Loucy (cell line): ENCODE measurements at regions not wholly inside any gene's neighbourhood (a gene's known extent, or its start where the extent isn't known, plus 50 kb on each side); places are given as distances from the start of the nearest gene placed in this dataset.

ENCODE experiments used
- H2AFZ ChIP-seq: fragments of 200-600 bp; sonication (generic); 2 replicates; pipeline ENCODE4 v1.6.0; 2016; ENCODE audit warnings: antibody characterized with exemption, mild to moderate bottlenecking, low read length, moderate library complexity
- H3F3A ChIP-seq: fragments of 200-600 bp; 2 replicates; pipeline ENCODE4 v1.6.0; 2016; ENCODE audit warnings: antibody characterized with exemption, low read depth, mild to moderate bottlenecking
- H3K27me3 ChIP-seq: fragments of 200-600 bp; sonication (generic); 2 replicates; pipeline ENCODE4 v1.6.1; 2014; ENCODE audit warnings: low read length, mild to moderate bottlenecking; ENCODE audit not compliant: insufficient read depth, poor library complexity, severe bottlenecking
- H3K36me3 ChIP-seq: fragments of 200-600 bp; sonication (generic); 2 replicates; pipeline ENCODE4 v1.6.1; 2016; ENCODE audit warnings: low read length; ENCODE audit not compliant: insufficient read depth
- H3K4me1 ChIP-seq: fragments of 200-600 bp; sonication (generic); 2 replicates; pipeline ENCODE4 v1.5.1; 2014; ENCODE audit warnings: low read length, mild to moderate bottlenecking; ENCODE audit not compliant: insufficient read depth, poor library complexity, severe bottlenecking
- H3K4me2 ChIP-seq: fragments of 200-600 bp; sonication (generic); 2 replicates; pipeline ENCODE4 v1.6.0; 2014; ENCODE audit warnings: antibody characterized with exemption, low read length, low read depth, mild to moderate bottlenecking; ENCODE audit not compliant: poor library complexity, severe bottlenecking
- H3K4me3 ChIP-seq: fragments of 200-600 bp; sonication (generic); 2 replicates; pipeline ENCODE4 v1.5.1; 2014; ENCODE audit warnings: low read length, mild to moderate bottlenecking, mixed read lengths; ENCODE audit not compliant: poor library complexity, severe bottlenecking
- H3K79me2 ChIP-seq: fragments of 200-600 bp; sonication (generic); 2 replicates; pipeline ENCODE4 v1.6.1; 2014; ENCODE audit warnings: low read length; ENCODE audit not compliant: insufficient read depth
- H3K9ac ChIP-seq: fragments of 200-600 bp; sonication (generic); 2 replicates; pipeline ENCODE4 v1.6.0; 2014; ENCODE audit warnings: mild to moderate bottlenecking, low read depth, low read length, moderate library complexity; ENCODE audit not compliant: poor library complexity, severe bottlenecking
- H3K9me2 ChIP-seq: fragments of 200-600 bp; sonication (generic); replicated peaks from 2 replicates; pipeline ENCODE4 v1.6.1; 2016; ENCODE audit warnings: low read depth, low read length, mixed read lengths
- H3K9me3 ChIP-seq: fragments of 200-600 bp; sonication (generic); 2 replicates; pipeline ENCODE4 v1.6.1; 2014; ENCODE audit warnings: mild to moderate bottlenecking, antibody characterized with exemption, low read length, low read depth; ENCODE audit not compliant: insufficient read depth
- H4K20me1 ChIP-seq: fragments of 200-600 bp; sonication (generic); 2 replicates; pipeline ENCODE4 v1.6.0; 2014; ENCODE audit warnings: antibody characterized with exemption, low read length, mild to moderate bottlenecking; ENCODE audit not compliant: insufficient read depth, poor library complexity, severe bottlenecking
- EZH2phosphoT487 ChIP-seq: fragments of 200-600 bp; IDR thresholded peaks from 2 replicates; pipeline ENCODE4 v1.6.1; 2018; ENCODE audit warnings: antibody characterized with exemption, mild to moderate bottlenecking, moderate library complexity, borderline replicate concordance
- TF ChIP-seq, protein P1 (sequence below): fragments of 200-600 bp; sonication (generic); conservative IDR thresholded peaks from 2 replicates; pipeline ENCODE4 v1.5.1; 2014; ENCODE audit warnings: mild to moderate bottlenecking, antibody characterized with exemption, low read length

GRCh38 chr7:155167706-155168365, 97.7 kb downstream of the HTR5A start:
- TF ChIP-seq, protein P1, sequence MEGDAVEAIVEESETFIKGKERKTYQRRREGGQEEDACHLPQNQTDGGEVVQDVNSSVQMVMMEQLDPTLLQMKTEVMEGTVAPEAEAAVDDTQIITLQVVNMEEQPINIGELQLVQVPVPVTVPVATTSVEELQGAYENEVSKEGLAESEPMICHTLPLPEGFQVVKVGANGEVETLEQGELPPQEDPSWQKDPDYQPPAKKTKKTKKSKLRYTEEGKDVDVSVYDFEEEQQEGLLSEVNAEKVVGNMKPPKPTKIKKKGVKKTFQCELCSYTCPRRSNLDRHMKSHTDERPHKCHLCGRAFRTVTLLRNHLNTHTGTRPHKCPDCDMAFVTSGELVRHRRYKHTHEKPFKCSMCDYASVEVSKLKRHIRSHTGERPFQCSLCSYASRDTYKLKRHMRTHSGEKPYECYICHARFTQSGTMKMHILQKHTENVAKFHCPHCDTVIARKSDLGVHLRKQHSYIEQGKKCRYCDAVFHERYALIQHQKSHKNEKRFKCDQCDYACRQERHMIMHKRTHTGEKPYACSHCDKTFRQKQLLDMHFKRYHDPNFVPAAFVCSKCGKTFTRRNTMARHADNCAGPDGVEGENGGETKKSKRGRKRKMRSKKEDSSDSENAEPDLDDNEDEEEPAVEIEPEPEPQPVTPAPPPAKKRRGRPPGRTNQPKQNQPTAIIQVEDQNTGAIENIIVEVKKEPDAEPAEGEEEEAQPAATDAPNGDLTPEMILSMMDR: no peak
- TF ChIP-seq EZH2phosphoT487: no peak
- H3K4me2 ChIP-seq: no peak overlapping the region
- no peak overlapping the region for H2AFZ ChIP-seq

DNA sequence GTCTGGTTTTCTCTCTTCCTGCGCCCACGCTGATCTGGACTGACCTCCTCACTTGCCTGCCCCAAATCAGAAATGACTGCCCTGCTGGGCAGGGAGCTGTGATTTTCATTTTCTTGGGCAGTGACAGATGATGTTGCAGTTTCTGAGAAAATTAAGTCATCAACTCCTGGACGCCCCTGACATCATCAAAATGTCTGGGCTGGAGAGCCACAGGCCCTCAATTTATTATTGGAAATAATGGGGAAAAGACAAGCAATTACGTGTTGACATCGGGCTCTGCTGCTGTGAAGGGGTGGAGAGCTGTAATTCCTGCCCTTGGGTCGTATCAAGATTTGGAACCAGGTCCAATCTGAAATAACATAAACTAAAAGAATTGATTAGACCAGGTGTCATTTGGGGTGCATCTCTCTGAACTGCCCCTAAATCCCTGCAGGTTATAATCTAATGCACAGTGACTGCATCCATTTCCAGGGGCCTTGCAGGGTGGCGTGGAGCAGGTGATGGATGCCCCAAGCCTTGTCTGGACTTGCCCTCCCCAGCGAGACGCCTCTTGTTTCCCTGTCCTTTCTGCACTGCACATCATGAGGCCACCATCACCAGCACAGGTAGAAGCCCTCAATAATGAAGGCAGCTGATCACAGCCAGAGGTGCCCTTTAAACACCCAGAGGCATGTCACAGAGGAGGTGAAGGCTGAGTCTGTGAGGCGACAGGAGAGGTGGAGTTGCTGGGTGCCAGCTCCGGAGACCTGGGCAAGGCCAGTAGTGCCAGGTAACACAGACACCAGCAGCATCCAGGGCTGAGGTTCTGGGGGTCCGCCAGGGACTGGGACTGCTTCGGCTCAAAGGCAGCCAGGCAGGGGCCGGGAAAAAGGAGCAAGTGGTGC, 98.7 kb downstream of the HTR5A start:
- Histone ChIP-seq H3F3A (no peaks in the 10 kb centered on the region), H4K20me1 (no peaks in the 10 kb centered on the region), H3K4me2 (no peak overlapping the region), H2AFZ (no peak overlapping the region), H3K4me3 (no peak overlapping the region), H3K27me3 (no peaks in the 10 kb centered on the region), H3K9me2 (no peaks in the 10 kb centered on the region), H3K4me1 (no peaks in the 10 kb centered on the region), H3K36me3 (no peaks in the 10 kb centered on the region), H3K9me3 (no peaks in the 10 kb centered on the region), H3K79me2 (no peaks in the 10 kb centered on the region), H3K9ac (no peak overlapping the region)
- TF ChIP-seq EZH2phosphoT487: no peak
- TF ChIP-seq, protein P1: no peak

More at GRCh38 chr7:155167706-155168365, 97.7 kb downstream of the HTR5A start:
- H3K4me1 ChIP-seq: no peaks in the 10 kb centered on the region
- H3K79me2 ChIP-seq: no peaks in the 10 kb centered on the region
- no peaks in the 10 kb centered on the region for H4K20me1 ChIP-seq
- H3K27me3 ChIP-seq: no peaks in the 10 kb centered on the region
- H3F3A ChIP-seq: no peaks in the 10 kb centered on the region
- no peaks in the 10 kb centered on the region for H3K36me3 ChIP-seq
- H3K9me3 ChIP-seq: no peaks in the 10 kb centered on the region
- H3K9me2 ChIP-seq: no peaks in the 10 kb centered on the region
- no peak overlapping the region for H3K9ac ChIP-seq
- H3K4me3 ChIP-seq: no peak overlapping the region

DNA sequence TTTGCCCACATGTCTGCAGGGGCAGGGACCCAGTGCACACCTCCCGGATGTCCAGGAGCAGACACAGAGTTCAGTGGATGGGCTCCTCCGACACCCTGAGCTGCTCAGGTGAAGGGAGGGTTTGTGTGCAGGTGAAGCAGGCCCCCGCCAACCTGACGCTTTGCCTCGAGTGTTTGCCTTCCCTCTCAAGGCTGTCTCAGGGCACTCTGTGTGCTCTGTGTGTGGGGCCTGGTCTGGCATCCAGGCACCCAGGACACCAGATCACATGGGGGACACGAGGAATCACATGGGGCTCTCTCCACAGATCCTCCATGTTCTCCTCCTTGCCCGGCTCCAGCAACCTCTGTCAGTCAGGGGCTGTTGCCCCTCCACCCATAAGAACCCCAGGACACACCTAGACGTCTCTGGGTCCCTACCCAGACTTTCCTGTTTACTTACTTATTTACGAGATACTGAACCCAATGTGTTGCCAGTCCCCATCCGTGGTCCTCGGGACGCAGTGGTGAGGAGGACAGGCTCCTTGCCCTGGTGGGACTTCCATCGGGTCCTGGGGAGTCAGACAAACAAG, 99.5 kb downstream of the HTR5A start:
- Histone ChIP-seq H3K9me3 (no peaks in the 10 kb centered on the region), H2AFZ (no peak overlapping the region), H3K4me1 (no peaks in the 10 kb centered on the region), H3K9me2 (no peaks in the 10 kb centered on the region), H3K4me3 (no peak overlapping the region), H3K9ac (no peak overlapping the region), H3K36me3 (no peaks in the 10 kb centered on the region), H3K27me3 (no peaks in the 10 kb centered on the region), H3K79me2 (no peaks in the 10 kb centered on the region), H3K4me2 (no peak overlapping the region), H4K20me1 (no peaks in the 10 kb centered on the region), H3F3A (no peaks in the 10 kb centered on the region)
- no peak for TF ChIP-seq EZH2phosphoT487
- TF ChIP-seq, protein P1: no peak
